HG03575 (cell line): ENCODE measurements at regions not wholly inside any gene's neighbourhood (a gene's known extent, or its start where the extent isn't known, plus 50 kb on each side); places are given as distances from the start of the nearest gene placed in this dataset.

Experiments
- ATAC-seq: cut with Tn5 transposase; IDR thresholded peaks from one replicate; pipeline ENCODE4 v1.9.1; 2021; ENCODE audit not compliant: unreplicated experiment, insufficient number of reproducible peaks, low FRiP score; ENCODE audit errors: extremely low read depth

- ATAC-seq, result no peak
Observed at GRCh38 chr2:198362740-198363139, 558.3 kb downstream of the PLCL1 start.

DNA sequence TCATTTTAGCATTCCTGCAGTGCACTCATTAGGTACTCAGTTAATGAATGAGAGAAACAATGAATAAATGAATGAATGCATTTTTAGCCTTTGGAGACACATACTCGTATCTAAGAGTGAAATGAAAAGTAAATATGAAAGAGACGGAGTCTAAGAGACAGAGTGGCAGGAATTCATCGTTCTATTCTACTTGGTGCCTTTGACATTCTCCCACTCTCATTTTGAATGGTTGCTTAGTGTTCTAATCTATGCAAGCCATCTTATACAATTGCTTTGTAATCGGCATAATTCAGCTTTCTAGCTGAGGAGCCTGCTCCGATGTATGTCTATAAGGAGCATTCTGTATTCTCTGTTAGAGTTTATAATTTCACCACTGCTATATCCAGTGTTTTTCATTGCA, 554.9 kb downstream of the PLCL1 start:
- ATAC-seq, result no peak

GRCh38 chr2:198356157-198356556, 551.8 kb downstream of the PLCL1 start:
- ATAC-seq, result no peak

DNA sequence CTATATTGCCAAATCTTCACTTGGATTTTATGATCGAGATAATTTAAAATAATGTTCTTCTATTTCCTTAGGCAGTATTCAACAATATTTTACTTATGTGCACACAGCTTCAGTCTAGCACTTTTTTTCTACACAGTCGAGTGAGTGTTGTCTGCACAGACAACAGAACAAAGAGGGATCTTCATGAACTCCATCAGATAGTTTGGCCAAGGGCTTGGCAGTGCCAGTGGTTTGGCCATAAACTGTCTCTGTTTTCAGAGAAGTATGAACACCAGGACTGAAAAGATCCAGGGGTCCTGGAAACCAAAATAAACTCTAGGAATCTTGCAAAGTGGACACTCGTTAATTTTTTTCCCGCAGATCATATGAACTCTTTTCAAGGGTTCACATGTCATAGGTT, 547.3 kb downstream of the PLCL1 start:
- ATAC-seq, result no peak

- no peak for ATAC-seq
Observed at GRCh38 chr2:198347946-198348345, 543.6 kb downstream of the PLCL1 start.

DNA sequence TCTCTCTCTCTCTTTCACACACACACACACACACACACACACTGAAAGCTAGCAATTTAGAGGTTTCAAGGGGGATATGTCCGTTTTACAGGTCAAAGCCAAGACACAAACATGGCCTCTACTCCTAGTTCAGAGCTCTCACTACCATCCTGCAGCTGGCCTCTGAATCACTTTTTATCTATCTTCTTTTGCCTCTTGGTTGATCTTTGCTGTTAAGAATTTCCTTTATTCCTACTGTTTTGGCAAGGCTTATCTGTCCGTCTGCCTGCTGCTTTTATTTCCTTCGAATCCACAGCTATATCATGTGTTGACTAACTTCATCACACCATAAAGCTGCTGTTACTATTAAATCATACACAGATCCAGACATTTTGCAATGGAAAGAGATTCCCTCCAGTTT, 543.0 kb downstream of the PLCL1 start:
- no peak for ATAC-seq

GRCh38 chr2:198343471-198343870, 539.1 kb downstream of the PLCL1 start:
- ATAC-seq, result no peak

GRCh38 chr2:198340846-198341245, 536.5 kb downstream of the PLCL1 start:
- no peak for ATAC-seq

DNA sequence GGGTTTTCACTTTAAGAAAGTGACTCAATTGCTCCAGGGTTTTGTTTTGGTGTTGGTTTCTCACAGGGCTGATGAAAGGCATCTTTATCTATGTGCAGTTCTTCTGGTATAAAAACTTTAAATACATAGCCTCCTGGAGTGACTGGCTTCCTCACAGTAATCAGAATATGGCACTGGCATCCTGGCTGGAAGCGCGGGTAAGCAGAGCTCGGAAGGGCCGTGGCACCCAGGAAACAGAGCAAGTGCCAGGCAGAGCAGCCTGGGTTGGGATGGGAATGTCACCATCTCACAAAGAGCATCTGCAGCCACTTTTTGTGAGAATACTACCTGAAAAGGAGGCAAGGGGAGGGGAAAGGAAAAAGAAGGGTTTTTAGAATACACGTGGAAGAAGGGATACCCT, 534.7 kb downstream of the PLCL1 start:
- ATAC-seq, result no peak

DNA sequence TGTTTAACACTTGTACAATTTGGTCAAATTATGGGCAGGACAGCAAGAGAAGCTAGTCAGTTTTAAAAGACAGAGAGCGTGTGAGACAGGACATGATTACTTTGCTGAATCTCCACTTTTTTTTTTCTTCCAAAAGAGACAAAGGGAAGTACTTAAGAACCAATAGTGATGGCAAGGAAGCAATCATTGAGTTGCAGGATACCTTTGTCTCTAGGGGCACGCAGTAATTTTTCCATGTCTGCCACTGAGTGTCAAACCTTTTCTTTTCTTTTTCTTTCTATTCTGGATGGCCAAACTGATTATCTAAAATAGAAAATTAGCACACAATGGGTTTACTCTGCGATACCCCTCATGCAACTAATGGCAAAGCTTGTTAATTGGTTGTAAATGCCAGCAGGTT, 533.0 kb downstream of the PLCL1 start:
- no peak for ATAC-seq

GRCh38 chr2:198328454-198328853, 524.1 kb downstream of the PLCL1 start:
- no peak for ATAC-seq

DNA sequence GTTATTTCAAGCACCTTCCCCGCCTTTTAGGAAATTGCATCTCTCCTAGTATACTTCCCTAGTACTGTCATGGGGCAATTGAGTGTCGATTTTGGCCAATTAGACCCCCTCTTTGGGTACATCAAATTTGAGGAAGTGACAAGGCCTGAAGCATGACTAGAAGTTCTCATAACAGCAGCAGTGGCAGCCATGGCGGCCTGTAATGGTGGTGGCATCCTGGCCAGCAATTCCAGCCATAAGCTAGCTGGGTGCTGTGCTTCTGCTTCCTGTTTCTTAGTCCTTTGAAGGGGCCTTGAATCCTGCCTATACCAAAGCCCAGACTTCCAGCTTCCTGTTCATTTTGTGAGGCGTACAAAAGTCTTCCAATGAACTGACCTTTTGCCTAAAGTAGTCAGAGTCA, 523.1 kb downstream of the PLCL1 start:
- ATAC-seq, result no peak

DNA sequence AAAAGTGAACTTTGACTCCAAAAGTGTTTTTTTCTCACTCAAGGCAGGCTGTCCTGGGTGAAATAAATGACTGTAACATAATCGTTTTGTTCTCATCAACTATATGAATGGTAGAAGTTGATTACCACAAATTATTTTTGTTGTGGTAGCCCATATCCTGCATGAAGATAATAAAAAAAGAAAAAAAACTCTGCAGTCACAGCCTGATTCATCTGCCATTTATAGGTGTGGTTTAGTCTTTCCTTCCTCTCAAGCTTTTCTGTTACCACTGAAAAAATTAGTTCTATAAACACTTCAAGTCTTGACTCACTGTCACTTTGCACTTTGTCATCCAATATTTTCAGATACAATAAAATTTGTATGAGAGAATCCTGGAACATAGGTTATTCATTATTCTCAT, 522.0 kb downstream of the PLCL1 start:
- ATAC-seq, result no peak

- no peak for ATAC-seq
Observed at GRCh38 chr2:198325359-198325758, 521.0 kb downstream of the PLCL1 start.

DNA sequence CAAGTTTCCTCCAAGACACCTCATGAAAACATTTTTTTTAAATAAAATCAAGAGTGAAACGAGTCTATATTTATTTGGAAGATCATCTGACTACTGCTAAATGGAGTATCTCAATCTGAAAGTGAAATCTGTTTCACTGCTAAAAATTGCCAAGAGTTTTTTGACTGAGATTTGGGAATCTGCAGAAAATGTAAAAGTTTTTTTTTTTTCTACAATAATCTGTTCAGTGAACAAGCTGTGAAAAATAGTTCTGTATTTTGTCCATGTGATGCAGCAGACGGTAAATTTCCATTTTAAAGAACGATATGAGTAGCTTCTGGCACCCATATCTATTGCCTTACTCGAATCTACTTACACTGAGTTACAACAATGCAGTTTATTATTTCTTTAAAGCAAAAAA, 519.7 kb downstream of the PLCL1 start:
- ATAC-seq, result no peak

DNA sequence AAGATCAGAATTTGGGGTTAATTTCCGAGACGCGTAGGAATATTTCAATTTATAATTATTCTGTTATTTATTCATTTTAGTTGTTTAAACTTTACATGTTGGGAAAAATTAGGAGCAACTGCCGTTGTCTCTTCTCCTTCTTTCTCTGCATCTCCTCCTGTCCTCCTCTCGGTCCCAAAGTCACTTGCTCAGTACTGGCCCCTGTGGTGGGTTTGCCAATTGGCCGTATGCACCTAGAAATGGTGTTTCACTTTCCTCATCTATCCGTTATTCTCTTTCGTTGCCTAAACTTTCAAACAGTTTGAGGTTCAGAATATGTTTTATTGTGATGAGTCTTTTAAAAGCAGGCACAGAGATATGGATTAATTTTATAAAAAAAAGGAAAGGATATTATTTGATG, 517.9 kb downstream of the PLCL1 start:
- no peak for ATAC-seq

DNA sequence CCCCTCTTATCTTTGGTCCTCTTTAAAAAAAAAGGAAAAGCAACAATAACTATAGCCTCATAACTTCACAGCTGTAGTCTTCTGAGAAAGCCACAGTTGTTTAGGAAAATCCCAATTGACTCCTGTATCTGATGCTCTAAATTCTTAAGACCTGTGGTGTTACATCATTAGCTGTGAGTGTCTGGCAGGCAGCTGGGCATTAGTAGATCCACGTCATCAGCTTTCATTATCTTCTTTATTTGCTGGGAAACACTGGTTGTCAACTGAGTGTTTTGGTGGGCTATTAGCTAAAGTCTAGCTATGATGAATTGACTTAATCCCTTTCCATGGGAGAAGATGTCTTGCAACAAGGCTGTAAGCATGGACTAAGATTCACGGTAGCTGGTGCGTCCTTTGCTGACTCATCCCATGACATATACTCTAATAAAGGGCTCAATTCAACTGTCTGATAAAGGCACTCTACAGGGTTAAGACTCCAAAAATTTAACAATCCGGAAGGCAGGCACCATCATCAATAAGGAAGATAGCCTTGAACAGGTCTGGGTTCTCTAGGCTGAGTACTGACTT, 517.2 kb downstream of the PLCL1 start:
- ATAC-seq, result no peak

- no peak for ATAC-seq
Observed at GRCh38 chr2:198316852-198317396, 512.5 kb downstream of the PLCL1 start.

GRCh38 chr2:198315791-198316630, 511.6 kb downstream of the PLCL1 start:
- no peak for ATAC-seq

GRCh38 chr2:198314559-198315153, 510.3 kb downstream of the PLCL1 start:
- no peak for ATAC-seq
